ENCODE measurements at regions not wholly inside any gene's neighbourhood (a gene's known extent, or its start where the extent isn't known, plus 50 kb on each side); places are given as distances from the start of the nearest gene placed in this dataset.

DNA sequence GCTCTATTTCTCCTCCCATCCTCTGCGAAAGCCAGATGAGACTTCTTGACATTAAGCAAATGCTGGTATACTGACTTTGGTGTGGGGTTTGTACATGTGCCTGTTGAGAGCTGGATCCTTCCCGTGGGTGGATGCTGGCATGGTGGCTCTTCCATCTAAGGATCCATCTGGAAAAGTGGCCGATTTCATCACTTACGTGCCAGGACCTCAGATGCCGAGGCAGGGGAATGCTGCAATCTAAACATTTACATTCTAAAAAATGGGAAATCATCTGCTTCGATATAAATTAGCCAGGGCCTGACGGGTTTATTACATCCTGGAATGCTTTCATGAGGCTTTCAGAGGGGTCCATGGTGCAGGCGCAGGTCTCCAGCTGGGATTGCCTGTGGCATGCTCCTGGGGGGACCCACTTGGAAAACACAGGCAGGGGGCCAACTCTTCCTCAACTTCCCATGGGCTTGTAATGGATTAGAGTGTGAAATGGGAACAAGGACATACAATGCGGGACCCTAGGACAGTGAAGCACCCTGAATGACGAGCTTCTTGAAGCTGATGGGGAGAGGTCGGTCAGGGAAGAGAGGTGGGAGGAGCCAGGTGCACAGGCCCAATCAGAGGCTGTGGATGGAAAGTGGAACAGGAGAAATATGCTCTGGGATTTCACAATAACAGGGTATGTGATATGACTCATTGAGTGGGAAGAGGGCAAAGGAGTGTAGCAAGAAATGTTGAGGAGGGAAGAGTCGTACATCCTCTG lies 105.5 kb upstream of the PITX1 start:
- Mint-ChIP-seq H3K27ac (no peak overlapping the region), H3K4me1 (no peaks in the 10 kb centered on the region), H3K27me3 (peaks cover 8% of the 10 kb centered on the region), H3K36me3 (ENCODE audit: low read depth) (no peaks in the 10 kb centered on the region), H3K9me3 (peaks cover 2% of the 10 kb centered on the region), H3K4me3 (no peak overlapping the region)
- no peak for DNase-seq
- CTCF ChIA-PET, result interaction anchor here (0.8 kb wide), 1 partner anchor 52 kb away, joined by 3 read pairs; no protein-coding TSS in a partner anchor
- POLR2A ChIA-PET, result no interaction called here

DNA sequence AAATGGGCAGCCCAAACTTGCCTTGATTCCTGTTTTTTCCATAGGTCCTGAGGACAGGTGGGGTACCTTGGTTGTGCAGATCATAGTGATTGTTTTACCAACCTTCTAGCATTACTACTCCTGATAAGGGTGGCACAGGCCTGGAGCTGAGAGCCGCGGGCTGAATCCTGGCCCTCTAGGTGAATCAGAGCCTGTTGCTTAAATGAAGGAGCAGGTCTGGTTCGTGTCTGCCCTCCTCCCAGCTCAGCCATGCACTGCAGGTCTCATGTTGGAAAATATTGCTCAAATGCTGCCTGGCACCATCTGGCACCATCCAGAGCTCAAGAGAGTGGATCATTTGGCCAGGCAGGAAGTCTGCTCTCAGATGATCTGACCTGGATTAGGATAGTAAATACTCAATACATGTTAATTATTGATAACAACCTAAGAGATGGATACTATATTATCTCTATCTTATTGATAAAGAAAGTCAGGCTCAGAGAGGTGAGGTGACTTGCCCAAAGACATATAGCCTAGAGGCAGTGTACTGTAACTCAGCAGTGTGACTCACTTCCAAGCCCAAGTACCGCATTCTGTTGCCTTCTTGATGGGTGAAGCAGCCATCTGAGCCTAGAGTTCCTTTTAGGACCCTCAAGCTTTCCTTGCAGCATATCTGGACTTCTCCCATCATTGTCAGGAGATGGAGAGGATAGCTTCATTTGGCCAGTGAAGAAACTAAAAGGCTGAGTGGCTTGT lies 104.3 kb upstream of the PITX1 start:
- Mint-ChIP-seq H3K27me3 (peaks cover 5% of the 10 kb centered on the region), H3K4me3 (no peak overlapping the region), H3K4me1 (no peaks in the 10 kb centered on the region), H3K27ac (no peak overlapping the region), H3K9me3 (no peaks in the 10 kb centered on the region), H3K36me3 (ENCODE audit: low read depth) (no peaks in the 10 kb centered on the region)
- POLR2A ChIA-PET, result no interaction called here
- DNase-seq, result no peak
- CTCF ChIA-PET, result interaction anchor here (0.8 to 1.4 kb wide), 2 partner anchors 8 to 35 kb away, joined by 3 read pairs; no protein-coding TSS in a partner anchor

DNA sequence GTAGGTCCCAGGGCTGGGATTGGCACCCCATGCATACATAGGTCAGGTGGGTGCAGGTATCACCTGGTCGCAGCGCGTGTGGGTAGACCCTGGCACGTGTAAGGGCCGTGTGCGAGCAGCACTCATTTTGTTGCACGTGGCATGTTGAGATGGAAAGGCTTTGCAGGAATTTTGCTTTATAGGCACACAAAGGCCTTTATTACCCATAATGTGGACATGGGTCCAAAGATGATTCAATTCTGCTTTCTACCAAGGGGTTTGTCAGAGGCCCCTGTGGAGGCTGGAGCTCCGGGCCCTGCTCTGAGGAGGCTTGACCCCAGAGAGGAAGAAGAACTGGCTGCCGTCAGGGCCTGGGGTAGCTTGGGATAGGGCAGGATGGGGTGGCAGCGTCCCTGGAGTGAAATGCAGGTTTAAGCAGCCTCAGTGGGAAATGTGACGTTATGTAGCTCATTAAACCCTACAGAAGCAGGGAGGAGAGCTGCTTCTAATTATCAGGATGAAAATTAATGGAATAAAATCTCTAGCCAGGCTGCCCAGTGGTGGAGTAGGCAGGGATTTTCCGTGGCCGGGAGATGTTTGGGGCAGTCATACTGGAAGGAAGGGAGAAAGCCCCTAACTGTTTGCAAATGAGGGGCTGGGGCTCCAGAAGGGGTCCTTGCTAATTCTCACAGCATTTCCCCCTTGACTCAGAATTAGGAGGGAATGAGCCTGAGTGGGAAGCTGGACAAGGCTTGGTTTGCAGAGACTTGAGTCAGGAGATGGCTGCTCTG lies 103.3 kb upstream of the PITX1 start:
- Mint-ChIP-seq H3K4me3 (no peak overlapping the region), H3K4me1 (no peaks in the 10 kb centered on the region), H3K36me3 (ENCODE audit: low read depth) (no peaks in the 10 kb centered on the region), H3K9me3 (no peaks in the 10 kb centered on the region), H3K27me3 (peaks cover 5% of the 10 kb centered on the region), H3K27ac (no peak overlapping the region)
- ChIA-PET POLR2A (no interaction called here), CTCF (no interaction called here)
- no peak for DNase-seq

DNA sequence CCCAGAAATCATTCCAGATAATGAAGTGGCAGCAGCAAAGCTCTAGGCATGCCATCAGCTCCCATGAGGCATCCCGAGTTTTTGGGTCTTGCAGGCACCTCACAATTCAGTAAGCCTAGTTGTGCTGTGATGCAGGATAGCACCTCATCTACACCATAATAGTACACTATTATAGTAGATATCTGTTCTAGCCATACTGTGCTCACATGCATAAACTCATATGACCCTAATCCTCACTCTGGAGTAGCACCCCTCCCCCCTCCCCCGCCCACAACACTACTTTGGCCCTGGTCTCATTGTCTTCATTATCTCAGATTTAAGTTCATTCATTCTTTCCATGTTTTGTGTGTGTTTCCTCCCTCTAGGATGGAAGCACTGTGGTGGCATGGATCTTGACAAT lies 102.5 kb upstream of the PITX1 start:
- ChIA-PET CTCF (no interaction called here), POLR2A (no interaction called here)
- no peaks in the 10 kb centered on the region for H3K36me3 Mint-ChIP-seq (ENCODE audit: low read depth)
- H3K27me3 Mint-ChIP-seq, result peaks cover 5% of the 10 kb centered on the region
- H3K9me3 Mint-ChIP-seq, result no peaks in the 10 kb centered on the region
- no peak overlapping the region for H3K4me3 Mint-ChIP-seq
- H3K4me1 Mint-ChIP-seq, result no peaks in the 10 kb centered on the region
- no peak overlapping the region for H3K27ac Mint-ChIP-seq
- no peak for DNase-seq

DNA sequence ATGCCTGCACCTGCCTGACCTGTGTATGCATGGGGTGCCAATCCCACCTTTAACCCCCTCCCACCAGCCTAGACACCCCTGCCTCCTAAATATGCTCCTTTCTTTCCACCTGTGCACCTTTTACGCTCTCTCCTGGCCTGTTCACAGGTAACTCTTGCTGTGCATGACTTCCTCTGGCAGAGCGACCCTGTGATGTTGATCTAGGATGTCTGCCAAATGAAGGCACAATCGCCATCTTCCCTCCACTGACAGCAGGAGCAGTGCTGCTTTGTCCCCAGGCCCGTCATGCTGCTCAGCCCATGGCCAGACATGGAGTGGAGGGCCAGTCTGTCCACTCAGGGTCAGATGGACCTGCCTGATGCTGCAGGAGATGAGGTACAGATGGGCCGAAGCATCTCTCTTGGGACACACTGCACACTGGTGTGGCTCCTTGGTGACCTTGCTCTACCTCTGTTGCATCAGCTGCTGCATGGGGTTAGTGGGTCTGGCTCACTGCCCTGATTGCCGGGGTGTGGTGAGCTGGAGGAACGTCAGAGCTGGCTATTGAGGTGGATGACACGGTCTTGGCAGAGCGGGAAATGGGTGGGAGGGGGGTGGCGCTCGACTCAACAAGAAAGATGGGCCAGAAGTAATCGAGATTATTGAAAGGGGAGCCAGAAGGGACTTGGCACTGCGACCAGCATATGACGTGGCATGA lies 101.7 kb upstream of the PITX1 start:
- no peaks in the 10 kb centered on the region for H3K4me1 Mint-ChIP-seq
- no peaks in the 10 kb centered on the region for H3K9me3 Mint-ChIP-seq
- ChIA-PET POLR2A (no interaction called here), CTCF (no interaction called here)
- no peak for DNase-seq
- H3K4me3 Mint-ChIP-seq, result no peak overlapping the region
- H3K36me3 Mint-ChIP-seq (ENCODE audit: low read depth), result no peaks in the 10 kb centered on the region
- H3K27me3 Mint-ChIP-seq, result peaks cover 5% of the 10 kb centered on the region
- no peak overlapping the region for H3K27ac Mint-ChIP-seq

DNA sequence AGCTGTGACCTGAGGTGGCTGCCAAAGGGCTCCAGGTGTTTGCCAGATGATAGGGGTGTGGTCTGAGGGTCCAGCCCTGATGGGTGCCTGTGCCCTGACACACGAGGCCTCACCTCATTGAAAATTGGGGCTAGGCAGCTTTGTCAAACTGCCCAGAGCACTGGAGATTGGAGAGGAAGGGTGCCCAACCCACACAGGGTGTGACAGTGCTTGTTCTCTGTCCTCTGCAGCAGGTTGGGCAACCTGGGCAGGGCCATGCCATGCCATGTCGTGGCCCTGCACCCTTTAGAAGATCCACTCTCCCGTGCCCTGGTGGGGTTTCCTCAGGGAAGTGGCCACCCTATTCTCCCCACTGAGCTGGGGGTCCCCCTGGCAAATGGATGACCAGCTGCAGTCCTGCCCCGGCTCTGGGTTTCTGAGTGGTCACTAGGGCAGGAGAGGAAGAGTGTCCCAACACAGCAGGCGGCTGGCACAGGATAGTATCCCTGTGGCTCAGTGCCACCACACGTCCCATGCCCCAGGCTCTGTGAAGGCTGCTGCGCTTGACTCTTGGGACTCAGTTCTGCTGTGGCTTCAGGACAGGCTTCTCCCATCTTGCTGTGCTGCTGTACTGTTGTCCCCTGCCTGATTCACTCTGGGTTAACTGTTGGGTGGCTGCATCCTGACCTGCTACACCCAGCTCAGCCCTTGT lies 100.8 kb upstream of the PITX1 start:
- POLR2A ChIA-PET, result no interaction called here
- CTCF ChIA-PET, result no interaction called here
- no peaks in the 10 kb centered on the region for H3K9me3 Mint-ChIP-seq
- H3K27me3 Mint-ChIP-seq, result peaks cover 5% of the 10 kb centered on the region
- H3K27ac Mint-ChIP-seq, result no peak overlapping the region
- no peak overlapping the region for H3K4me3 Mint-ChIP-seq
- H3K4me1 Mint-ChIP-seq, result no peaks in the 10 kb centered on the region
- no peak for DNase-seq
- H3K36me3 Mint-ChIP-seq (ENCODE audit: low read depth), result no peaks in the 10 kb centered on the region

DNA sequence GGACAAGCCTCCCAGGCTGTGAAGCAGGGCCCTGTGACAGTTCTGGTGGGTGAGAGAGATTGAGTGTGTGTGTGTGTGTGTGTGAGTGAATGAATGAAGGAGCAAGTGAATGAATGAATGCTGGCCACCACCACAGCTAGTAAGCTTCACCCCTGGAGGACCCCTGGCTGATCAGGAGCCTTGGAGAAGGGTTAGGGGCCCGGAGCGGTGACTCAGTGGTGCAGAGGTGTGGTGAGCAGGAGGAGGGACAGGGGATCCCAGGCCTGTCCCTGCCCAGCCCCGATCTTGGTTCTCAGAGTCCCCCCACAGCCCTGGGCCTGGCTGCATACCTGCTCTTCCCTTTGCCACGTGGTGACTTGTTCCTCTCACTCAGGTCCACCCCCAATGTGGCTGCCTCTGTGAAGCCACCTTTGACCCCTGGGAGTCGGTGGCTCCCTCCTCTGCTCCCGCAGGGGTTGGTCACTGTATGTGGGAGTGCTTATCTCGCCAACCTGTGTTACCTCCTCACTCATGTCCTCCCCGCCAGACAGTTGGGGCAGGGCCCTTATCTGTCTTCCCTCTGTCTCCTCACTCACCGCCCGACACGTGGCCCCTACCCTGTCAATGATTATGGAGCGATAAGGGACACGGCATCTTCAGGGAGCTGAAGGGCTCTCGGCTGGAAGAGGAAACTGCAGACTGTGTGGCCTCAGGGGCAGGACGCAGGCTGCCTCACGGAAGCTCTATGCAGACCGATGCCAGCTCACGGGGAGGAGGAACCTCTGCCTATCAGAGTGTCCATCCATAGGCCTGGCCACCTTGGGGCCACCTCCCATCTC lies 99.9 kb upstream of the PITX1 start:
- no peaks in the 10 kb centered on the region for H3K36me3 Mint-ChIP-seq (ENCODE audit: low read depth)
- CTCF ChIA-PET, result interaction anchor here (1.1 kb wide), 1 partner anchor 20 kb away, joined by 3 read pairs; no protein-coding TSS in a partner anchor
- H3K9me3 Mint-ChIP-seq, result no peaks in the 10 kb centered on the region
- DNase-seq, result no peak
- POLR2A ChIA-PET, result no interaction called here
- H3K4me1 Mint-ChIP-seq, result no peaks in the 10 kb centered on the region
- no peak overlapping the region for H3K27ac Mint-ChIP-seq
- H3K27me3 Mint-ChIP-seq, result no peaks in the 10 kb centered on the region
- H3K4me3 Mint-ChIP-seq, result no peak overlapping the region

DNA sequence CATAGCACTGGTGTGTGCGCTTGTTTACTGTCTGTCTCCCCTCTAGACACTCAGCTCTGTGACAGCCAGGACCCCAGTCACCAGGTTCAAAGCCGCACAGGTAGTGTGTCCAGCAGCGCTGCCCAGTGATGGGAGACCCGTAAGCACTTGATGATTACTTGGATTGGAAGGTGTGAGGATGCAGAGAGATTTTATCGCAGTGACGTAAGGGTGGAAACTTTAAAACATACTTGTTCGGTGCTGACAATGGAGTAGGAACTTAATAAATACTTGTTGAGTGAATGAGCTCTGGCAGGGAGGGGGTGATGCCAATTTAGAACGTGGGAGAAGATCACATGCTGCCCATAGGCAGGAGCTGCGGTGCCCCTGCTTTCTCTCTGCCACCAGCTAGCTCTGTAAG lies 99.2 kb upstream of the PITX1 start:
- H3K27ac Mint-ChIP-seq, result no peak overlapping the region
- no peak overlapping the region for H3K4me3 Mint-ChIP-seq
- no peaks in the 10 kb centered on the region for H3K27me3 Mint-ChIP-seq
- no peaks in the 10 kb centered on the region for H3K36me3 Mint-ChIP-seq (ENCODE audit: low read depth)
- no peaks in the 10 kb centered on the region for H3K9me3 Mint-ChIP-seq
- CTCF ChIA-PET, result interaction anchor here (1.1 kb wide), 1 partner anchor 20 kb away, joined by 3 read pairs; no protein-coding TSS in a partner anchor
- DNase-seq, result no peak
- H3K4me1 Mint-ChIP-seq, result no peaks in the 10 kb centered on the region
- POLR2A ChIA-PET, result no interaction called here

DNA sequence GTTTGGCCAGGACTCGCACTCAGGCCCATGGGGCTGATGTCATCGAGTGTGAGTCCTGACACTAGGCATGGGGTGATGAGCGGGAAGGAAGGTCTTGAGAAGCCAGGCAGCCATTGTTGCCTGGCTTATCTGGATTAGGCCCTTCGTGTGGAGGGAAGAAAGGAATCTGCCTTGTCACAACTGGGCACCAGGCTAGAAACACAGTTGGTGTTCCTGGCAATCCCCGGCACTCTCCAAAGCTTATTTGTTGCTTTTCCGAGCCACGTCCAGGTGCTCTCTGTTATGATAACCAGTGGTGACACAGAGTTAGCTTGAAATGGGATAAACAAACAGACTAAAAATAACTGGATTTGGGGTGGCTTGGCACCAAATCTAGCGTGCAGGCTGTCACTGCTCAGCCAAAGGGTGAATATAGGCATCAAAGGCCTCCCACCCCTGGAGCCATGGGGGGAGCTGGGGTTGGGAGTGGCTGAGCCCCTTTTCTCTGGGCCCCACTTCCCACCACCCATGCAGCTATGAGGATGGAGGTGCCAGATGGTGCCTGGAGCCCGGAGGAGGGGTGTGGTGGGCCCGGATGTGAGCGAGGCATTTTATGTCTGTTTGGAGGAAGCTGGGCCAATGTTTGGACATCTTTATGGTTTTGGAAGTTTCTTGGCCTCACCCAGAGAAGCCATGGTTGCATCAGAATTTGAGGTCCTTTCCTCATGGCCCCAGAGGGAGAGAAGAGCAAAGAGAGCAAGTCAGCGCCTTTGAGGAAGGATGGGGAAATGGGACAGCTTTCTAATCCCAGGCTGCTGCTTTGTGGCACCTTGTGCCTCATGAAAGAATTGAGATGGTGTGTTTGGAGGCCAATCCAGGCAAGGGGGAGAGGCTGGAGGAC lies 98.0 kb upstream of the PITX1 start:
- no peaks in the 10 kb centered on the region for H3K9me3 Mint-ChIP-seq
- POLR2A ChIA-PET, result no interaction called here
- H3K36me3 Mint-ChIP-seq (ENCODE audit: low read depth), result no peaks in the 10 kb centered on the region
- DNase-seq, result no peak
- H3K27ac Mint-ChIP-seq, result no peak overlapping the region
- no peak overlapping the region for H3K4me3 Mint-ChIP-seq
- CTCF ChIA-PET, result interaction anchor here (0.9 to 1.0 kb wide), 2 partner anchors 9 to 21 kb away, joined by 3 read pairs; no protein-coding TSS in a partner anchor
- H3K27me3 Mint-ChIP-seq, result no peaks in the 10 kb centered on the region
- H3K4me1 Mint-ChIP-seq, result no peaks in the 10 kb centered on the region

DNA sequence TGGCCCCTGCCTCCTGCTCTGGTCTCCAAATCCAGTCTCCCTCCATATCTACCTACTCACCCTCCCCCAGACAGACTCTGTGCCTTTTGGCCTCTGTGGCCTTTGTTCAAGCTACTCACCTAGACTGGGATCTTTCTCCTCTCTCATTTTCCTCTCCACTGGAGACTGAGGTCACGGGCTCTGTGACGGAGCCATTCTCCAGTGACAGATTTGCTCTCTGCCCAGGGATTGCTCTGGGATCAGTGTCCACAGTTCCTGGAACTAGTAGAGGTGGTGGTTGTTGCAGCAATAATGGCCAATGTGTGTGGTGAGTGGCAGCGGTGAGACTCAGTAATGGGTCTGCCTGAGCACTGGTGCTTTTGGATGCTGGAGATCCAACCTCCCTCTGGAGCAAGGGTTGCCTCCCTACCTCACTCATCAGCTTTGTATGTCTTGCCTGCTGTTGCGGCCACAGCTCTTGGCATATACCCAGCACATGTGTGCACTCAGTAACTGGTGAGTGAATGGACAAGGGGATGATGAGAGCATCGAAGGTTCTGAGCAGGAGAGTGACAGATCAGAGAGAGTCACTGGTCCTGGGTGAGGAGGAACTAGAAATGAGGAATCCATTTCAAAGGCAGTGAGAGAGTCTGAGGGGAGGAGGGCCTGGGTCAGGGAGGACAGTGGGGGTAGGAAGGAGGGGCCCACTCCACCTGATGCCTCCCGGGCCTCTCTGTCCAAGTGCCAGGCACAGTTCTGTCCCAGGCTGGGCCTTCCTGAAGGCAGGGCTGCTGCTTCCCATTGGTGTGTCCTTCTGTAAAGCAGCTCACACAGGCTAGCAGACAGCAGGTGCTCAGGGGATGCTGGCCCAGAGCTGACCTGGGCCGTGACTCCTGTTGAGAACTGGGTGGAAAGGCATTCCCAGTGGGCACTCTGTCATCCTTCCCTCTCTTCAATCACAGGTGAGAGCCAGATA lies 96.5 kb upstream of the PITX1 start:
- POLR2A ChIA-PET, result no interaction called here
- H3K27ac Mint-ChIP-seq, result no peak overlapping the region
- no peaks in the 10 kb centered on the region for H3K9me3 Mint-ChIP-seq
- no peaks in the 10 kb centered on the region for H3K4me1 Mint-ChIP-seq
- no peaks in the 10 kb centered on the region for H3K36me3 Mint-ChIP-seq (ENCODE audit: low read depth)
- DNase-seq, result no peak
- no peak overlapping the region for H3K4me3 Mint-ChIP-seq
- CTCF ChIA-PET, result interaction anchor here (1.0 to 1.2 kb wide), 2 partner anchors 7 to 8 kb away, joined by 3 read pairs; no protein-coding TSS in a partner anchor
- H3K27me3 Mint-ChIP-seq, result no peaks in the 10 kb centered on the region
